Lung (tissue), 11 donors: ENCODE measurements at regions not wholly inside any gene's neighbourhood (a gene's known extent, or its start where the extent isn't known, plus 50 kb on each side); places are given as distances from the start of the nearest gene placed in this dataset.

Experiments
- ATAC-seq: fragments of 200-7000 bp; cut with Tn5 transposase; one replicate; pipeline ENCODE4 v1.9.1; 2020; ENCODE audit warnings: moderate number of reproducible peaks; ENCODE audit not compliant: insufficient read depth, low FRiP score
- DNase-seq, 3 donors: peaks; one replicate each; pipeline ENCODE4 v3.0.0-alpha.2; 2013 to 2017
- H3K27ac ChIP-seq, 2 donors: one replicate each; pipeline ENCODE4 v1.5.1; 2013; ENCODE audit warnings: mild to moderate bottlenecking in 2 of 2, moderate library complexity in 2 of 2, control low read depth in 1 of 2, inconsistent platforms in 1 of 2, low read depth in 1 of 2, low read length in 1 of 2
- H3K27me3 ChIP-seq, 3 donors: one replicate each; pipeline ENCODE4 v1.5.1; 2013; ENCODE audit warnings: low read length in 2 of 3; ENCODE audit not compliant: control insufficient read depth in 3 of 3, insufficient read depth in 3 of 3
- H3K36me3 ChIP-seq, 4 donors: one replicate each; pipeline ENCODE4 v1.5.1; 2013; ENCODE audit warnings: low read length in 4 of 4, mild to moderate bottlenecking in 1 of 4, moderate library complexity in 1 of 4; ENCODE audit not compliant: control insufficient read depth in 4 of 4, insufficient read depth in 4 of 4
- H3K4me1 ChIP-seq, 5 donors: one replicate each; pipeline ENCODE4 v1.5.1; 2013; ENCODE audit warnings: low read length in 5 of 5, mild to moderate bottlenecking in 2 of 5, moderate library complexity in 1 of 5; ENCODE audit not compliant: control insufficient read depth in 5 of 5, insufficient read depth in 5 of 5
- H3K4me3 ChIP-seq: one replicate; pipeline ENCODE4 v1.5.1; 2013; ENCODE audit warnings: mild to moderate bottlenecking, control low read depth, moderate library complexity
- H3K9ac ChIP-seq, 2 donors: one replicate each; pipeline ENCODE4 v1.5.1; 2013; ENCODE audit warnings: low read length in 2 of 2, control low read depth in 1 of 2; ENCODE audit not compliant: insufficient read depth in 1 of 2
- H3K9me3 ChIP-seq, 4 donors: one replicate each; pipeline ENCODE4 v1.5.1; 2013; ENCODE audit warnings: low read length in 3 of 4, mild to moderate bottlenecking in 1 of 4, moderate library complexity in 1 of 4; ENCODE audit not compliant: control insufficient read depth in 4 of 4, insufficient read depth in 3 of 4
- CTCF ChIP-seq: IDR thresholded peaks from 2 replicates; pipeline ENCODE4 v1.5.1; 2012; ENCODE audit warnings: mild to moderate bottlenecking; ENCODE audit errors: control extremely low read depth, extremely low read depth
- WGBS, 2 donors: extraction: QIAGEN DNeasy Blood & Tissue Kit; methylation state at CpG; one replicate each; pipeline ENCODE4 v1.1.7; 2013; 5-methylcytosine and 5-hydroxymethylcytosine counted together
- donor health status: control.
- donor health status: control.
- donor health status: Bipolar disorder and iron deficiency.
- donor health status: healthy.
- donor health status: DM: yes; HTN: yes; CAD: no.

GRCh38 chr20:10109641-10110040 is 74.9 kb downstream of the ANKEF1 start:
- Histone ChIP-seq H3K4me1 (no peaks in the 10 kb centered on the region), H3K9me3 (peaks cover 0 to 3% (median 0%) of the 10 kb centered on the region in 4 donors), H3K36me3 (no peaks in the 10 kb centered on the region), H3K27me3 (no peaks in the 10 kb centered on the region), H3K27ac (no peak overlapping the region), H3K9ac (no peak overlapping the region), H3K4me3 (no peak overlapping the region)
- WGBS, 2 donors: 68 to 87% methylated on average over 2 of the region's 2 CpGs
- ATAC-seq: no peak
- DNase-seq: no peak
- no peak for TF ChIP-seq CTCF

DNA sequence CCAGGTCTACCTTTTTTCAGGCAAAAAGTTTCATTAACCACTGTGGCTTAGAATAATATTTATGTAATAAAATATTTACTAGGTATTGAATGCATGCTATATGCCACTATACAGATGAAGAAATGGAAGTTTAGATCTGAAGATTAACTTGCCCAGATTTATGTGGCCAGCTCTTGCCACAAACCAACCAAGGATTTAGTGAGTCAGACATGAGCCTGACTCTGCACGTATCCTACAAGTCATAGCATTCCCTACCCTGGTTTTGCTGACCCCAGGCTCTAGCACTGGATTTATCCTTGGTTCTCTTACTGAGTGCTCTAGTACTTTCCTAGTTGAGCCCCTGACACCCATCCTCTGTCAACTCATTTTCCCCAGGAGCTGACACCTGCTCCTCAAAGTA is 75.4 kb downstream of the ANKEF1 start:
- ATAC-seq: no peak
- WGBS, 2 donors: 78 to 95% methylated on average over 1 of the region's 1 CpG

GRCh38 chr20:10111139-10111958 is 76.6 kb downstream of the ANKEF1 start:
- no peak overlapping the region for H3K9ac ChIP-seq
- DNase-seq (no peak), ATAC-seq (no peak)
- H3K27me3 ChIP-seq: no peaks in the 10 kb centered on the region
- H3K27ac ChIP-seq: no peak overlapping the region
- no peaks in the 10 kb centered on the region for H3K36me3 ChIP-seq
- no peak overlapping the region for H3K4me3 ChIP-seq
- no peaks in the 10 kb centered on the region for H3K4me1 ChIP-seq
- WGBS, 2 donors: 62% methylated on average over 5 of the region's 5 CpGs
- TF ChIP-seq CTCF: no peak
- peaks cover 0 to 3% (median 0%) of the 10 kb centered on the region in 4 donors for H3K9me3 ChIP-seq

More for the DNA sequence above, 75.4 kb downstream of the ANKEF1 start:
- H3K27me3 ChIP-seq: no peaks in the 10 kb centered on the region
- DNase-seq: no peak
- H3K9me3 ChIP-seq: peaks cover 0 to 3% (median 0%) of the 10 kb centered on the region in 4 donors
- TF ChIP-seq CTCF: no peak
- H3K27ac ChIP-seq: no peak overlapping the region
- H3K36me3 ChIP-seq: no peaks in the 10 kb centered on the region
- H3K4me3 ChIP-seq: no peak overlapping the region
- no peaks in the 10 kb centered on the region for H3K4me1 ChIP-seq
- H3K9ac ChIP-seq: no peak overlapping the region

DNA sequence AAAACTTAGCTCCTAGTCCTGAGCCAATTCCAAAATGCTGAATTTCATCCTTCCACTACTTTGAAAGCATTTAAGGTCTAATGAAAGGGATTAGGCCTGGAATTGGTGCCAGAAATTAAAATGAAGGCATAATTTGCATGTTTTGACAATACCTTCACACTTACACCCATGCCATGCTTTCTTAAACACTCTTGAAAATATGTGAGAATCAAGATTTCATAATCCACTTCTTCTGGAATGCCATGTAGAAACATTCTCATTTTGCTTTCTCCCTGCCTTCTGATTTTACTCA is 77.1 kb downstream of the ANKEF1 start:
- Histone ChIP-seq H3K9ac (no peak overlapping the region), H3K9me3 (peaks cover 0 to 3% (median 0%) of the 10 kb centered on the region in 4 donors), H3K36me3 (no peaks in the 10 kb centered on the region), H3K4me1 (no peaks in the 10 kb centered on the region), H3K27me3 (no peaks in the 10 kb centered on the region), H3K27ac (no peak overlapping the region), H3K4me3 (no peak overlapping the region)
- no peak for ATAC-seq
- no peak for TF ChIP-seq CTCF
- no peak for DNase-seq
